HepG2 (cell line): ENCODE measurements at regions not wholly inside any gene's neighbourhood (a gene's known extent, or its start where the extent isn't known, plus 50 kb on each side); places are given as distances from the start of the nearest gene placed in this dataset.

Source experiments
- ATAC-seq: fragments of 200-7000 bp; cut with Tn5 transposase; 3 replicates; pipeline ENCODE4 v1.9.1; 2020; ENCODE audit warnings: mild to moderate bottlenecking, moderate library complexity
- BruUV-seq: library from RNA; stranded (reverse); fragments of 400-500 nt; replicated peaks from 2 replicates; lab custom pipeline; 2021; lab: Mats Ljungman, UMichigan
- CTCF ChIA-PET: fragments of 300-600 bp; formaldehyde crosslinking; extraction: SDS; loops from one replicate; lab custom pipeline; 2021; ENCODE audit warnings: low total read pairs, inconsistent platforms, low intra/inter-chr PET ratio; lab: Yijun Ruan, JAX
- POLR2A ChIA-PET: fragments of 350-600 bp; sonication (Branson Sonifier 250); formaldehyde crosslinking; loops from one replicate; lab custom pipeline; 2020; ENCODE audit warnings: antibody characterized with exemption, inconsistent platforms; lab: Yijun Ruan, JAX
- DNase-seq: peaks from one replicate; pipeline ENCODE4 v3.0.0-alpha.2; 2015; ENCODE audit warnings: low spot score
- FAIRE-seq: peaks from 3 replicates; lab custom pipeline; 2011; peaks lifted over from hg19 to GRCh38; lab: Jason Lieb, UNC
- H2AFZ ChIP-seq: one replicate; pipeline ENCODE4 v1.6.1; 2011; ENCODE audit warnings: low read length, inconsistent platforms
- H3K27ac ChIP-seq: fragments of 300-600 bp; 3 replicates; pipeline ENCODE4 v1.8.0; 2011; ENCODE audit warnings: mixed run types, mild to moderate bottlenecking, mixed read lengths, low read length, inconsistent platforms; ENCODE audit not compliant: insufficient read depth; ENCODE audit errors: extremely low read length
- H3K27me3 ChIP-seq, 2 experiments: fragments of 200-600 bp in 1 of 2; 2 replicates in 1 of 2; 3 replicates in 1 of 2; pipeline versions ENCODE4 v1.6.0 to v1.8.0; 2011; ENCODE audit warnings: low read length in 2 of 2, mild to moderate bottlenecking in 2 of 2, moderate library complexity in 2 of 2, inconsistent platforms in 1 of 2; ENCODE audit not compliant: insufficient read depth in 2 of 2, control insufficient read depth in 1 of 2
- H3K36me3 ChIP-seq, 2 experiments: fragments of 200-600 bp in 1 of 2; replicated peaks in 1 of 2; 2 replicates in 1 of 2; 3 replicates in 1 of 2; pipeline versions ENCODE4 v1.5.1 to v1.8.0; 2011; ENCODE audit warnings: low read length in 2 of 2, inconsistent platforms in 1 of 2; ENCODE audit not compliant: insufficient read depth in 2 of 2, control insufficient read depth in 1 of 2
- H3K4me1 ChIP-seq: 2 replicates; pipeline ENCODE4 v1.5.1; 2012; ENCODE audit warnings: low read length, inconsistent platforms; ENCODE audit not compliant: insufficient read depth
- H3K4me2 ChIP-seq: 2 replicates; pipeline ENCODE4 v1.6.0; 2011; ENCODE audit warnings: low read depth, low read length, inconsistent platforms
- H3K4me3 ChIP-seq, 3 experiments: fragments of 200-600 bp in 1 of 3; sonication (generic), shearing (Covaris generic) in 1 of 3; replicated peaks in 1 of 3; 2 replicates each; pipeline ENCODE4 v1.5.1; 2011 to 2016; ENCODE audit warnings: low read length in 3 of 3, inconsistent platforms in 2 of 3, low read depth in 2 of 3, mild to moderate bottlenecking in 2 of 3, control low read depth in 1 of 3, mixed read lengths in 1 of 3; ENCODE audit not compliant: insufficient read depth in 1 of 3
- H3K79me2 ChIP-seq: one replicate; pipeline ENCODE4 v1.6.1; 2011; ENCODE audit warnings: low read length, inconsistent platforms; ENCODE audit not compliant: insufficient read depth
- H3K9ac ChIP-seq: 2 replicates; pipeline ENCODE4 v1.6.0; 2011; ENCODE audit warnings: mild to moderate bottlenecking, low read depth, low read length, inconsistent platforms; ENCODE audit not compliant: insufficient read depth
- H3K9me3 ChIP-seq: 2 replicates; pipeline ENCODE4 v1.5.1; 2012; ENCODE audit warnings: mild to moderate bottlenecking, low read length
- H4K20me1 ChIP-seq: 2 replicates; pipeline ENCODE4 v1.6.0; 2011; ENCODE audit warnings: inconsistent platforms, mild to moderate bottlenecking, low read length, moderate library complexity; ENCODE audit not compliant: insufficient read depth
- AGO2 ChIP-seq: fragments of 200-400 bp; formaldehyde crosslinking; optimal IDR thresholded peaks from 2 replicates; pipeline ENCODE3; 2017; ENCODE audit warnings: mild to moderate bottlenecking, low read depth, low read length, moderate library complexity
- CENPT ChIP-seq: sonication (generic); formaldehyde crosslinking; IDR thresholded peaks from 2 replicates; pipeline ENCODE4 v1.8.0; 2022; ENCODE audit warnings: low read depth, mild to moderate bottlenecking, moderate library complexity, missing genetic modification reagents
- SETDB1 ChIP-seq: sonication (generic); formaldehyde crosslinking; IDR thresholded peaks from 2 replicates; pipeline ENCODE4 v1.5.1; 2020; ENCODE audit warnings: missing genetic modification reagents, mild to moderate bottlenecking, borderline replicate concordance
- SKI ChIP-seq: fragments of 450-650 bp; IDR thresholded peaks from one replicate; pipeline ENCODE4 v1.6.1; 2018; ENCODE audit warnings: mild to moderate bottlenecking; ENCODE audit not compliant: partially characterized antibody
- SNAPC2 ChIP-seq: sonication (generic); formaldehyde crosslinking; IDR thresholded peaks from 2 replicates; pipeline ENCODE4 v1.8.1; 2022; ENCODE audit warnings: mild to moderate bottlenecking, missing genetic modification reagents
- SP4 ChIP-seq: sonication (generic); formaldehyde crosslinking; IDR thresholded peaks from 2 replicates; pipeline ENCODE4 v1.8.1; 2023; ENCODE audit warnings: mild to moderate bottlenecking, missing genetic modification reagents
- TBP ChIP-seq: sonication (generic); formaldehyde crosslinking; IDR thresholded peaks from 2 replicates; pipeline ENCODE4 v1.5.0; 2020; ENCODE audit warnings: missing genetic modification reagents
- WGBS: methylation state at CpG from one replicate; pipeline ENCODE4 v1.1.6; 2017; ENCODE audit warnings: low lambda C conversion rate; 5-methylcytosine and 5-hydroxymethylcytosine counted together
- in situ Hi-C: cut with HindIII; loops from 2 replicates; pipeline ENCODE4 v1.10.0; 2017; ENCODE audit warnings: low pct_unique_long_range_greater_than_20kb; ENCODE audit not compliant: extremely low pct_ligation_motif_present
- intact Hi-C: fragments of 100-400 bp; cut with micrococcal nuclease; formaldehyde crosslinking; loops from one replicate; pipeline ENCODE4 v1.10.0; 2022; ENCODE audit not compliant: unreplicated experiment
- TF ChIP-seq, protein P1 (sequence below): IDR thresholded peaks from 2 replicates; pipeline ENCODE4 v1.6.1; 2018; ENCODE audit warnings: missing genetic modification reagents, mild to moderate bottlenecking, missing compliant biosample characterization
- TF ChIP-seq, protein P2 (sequence below): sonication (generic); formaldehyde crosslinking; IDR thresholded peaks from 2 replicates; pipeline ENCODE4 v1.4.0; 2020; ENCODE audit warnings: missing genetic modification reagents
- TF ChIP-seq, protein P3 (sequence below): sonication (generic); formaldehyde crosslinking; IDR thresholded peaks from 2 replicates; pipeline ENCODE4 v1.9.0; 2021; ENCODE audit warnings: missing genetic modification reagents, borderline replicate concordance
- TF ChIP-seq, protein P4 (sequence below): sonication (generic); formaldehyde crosslinking; IDR thresholded peaks from 2 replicates; pipeline ENCODE4 v1.5.1; 2020; ENCODE audit warnings: mild to moderate bottlenecking, missing genetic modification reagents, borderline replicate concordance

DNA sequence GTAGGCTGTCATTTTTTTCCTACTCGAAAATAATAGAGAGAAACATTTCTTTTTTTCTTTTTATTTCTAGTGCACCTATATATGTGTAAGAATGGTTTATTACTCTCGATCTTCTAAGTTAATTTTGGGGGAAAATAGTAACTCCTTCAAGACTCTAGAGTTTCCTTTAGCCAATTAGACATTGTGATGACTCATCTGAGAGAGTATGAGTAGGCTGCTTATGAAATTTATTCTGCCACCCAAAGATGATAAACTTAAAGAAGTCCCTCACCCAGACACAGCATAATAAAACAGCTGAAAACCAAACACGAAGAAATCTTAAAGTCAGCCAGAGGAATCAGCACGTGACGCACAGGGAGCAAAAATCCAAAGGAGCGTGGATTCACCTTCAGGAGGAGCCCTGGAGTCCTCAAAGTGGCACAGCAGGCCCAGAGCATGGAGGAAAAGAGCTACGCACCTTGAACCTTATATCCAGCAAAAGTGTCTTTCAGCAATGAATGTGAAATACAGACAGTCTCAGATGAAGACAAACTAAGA lies 81.9 kb downstream of the ERMARD start:
- Histone ChIP-seq H3K9ac (no peak overlapping the region), H3K27me3 (peaks cover 3 to 37% of the 10 kb centered on the region in 2 experiments; a peak in 4 of 5 replicates), H3K36me3 (no peaks in the 10 kb centered on the region), H3K4me1 (peaks cover 19% of the 10 kb centered on the region), H4K20me1 (no peaks in the 10 kb centered on the region), H2AFZ (no peak overlapping the region), H3K4me3 (no peak overlapping the region), H3K4me2 (no peak overlapping the region), H3K79me2 (no peaks in the 10 kb centered on the region), H3K9me3 (no peaks in the 10 kb centered on the region), H3K27ac (no peak overlapping the region)
- FAIRE-seq = no peak
- WGBS = 56% methylated on average over 7 of the region's 7 CpGs
- no peak for ATAC-seq
- in situ Hi-C loops (loop anchor here (5.0 kb wide), 1 partner anchor 699 kb away; no protein-coding TSS in a partner anchor), intact Hi-C loops (loop anchor here (2.0 kb wide), 1 partner anchor 49 kb away; no protein-coding TSS in a partner anchor)
- no peak for DNase-seq
- no TSS peak for BruUV-seq
- ChIA-PET POLR2A (no interaction called here), CTCF (interaction anchor here (2.3 kb wide), 1 partner anchor 684 kb away, joined by 24 read pairs; no protein-coding TSS in a partner anchor)
- TF ChIP-seq SETDB1 (CRISPR knock-in tag) (no peak), CENPT (no peak), SNAPC2 (CRISPR knock-in tag) (no peak), AGO2 (no peak), SKI (no peak), TBP (CRISPR knock-in tag) (no peak), SP4 (CRISPR knock-in tag) (no peak)
- TF ChIP-seq, protein P1, sequence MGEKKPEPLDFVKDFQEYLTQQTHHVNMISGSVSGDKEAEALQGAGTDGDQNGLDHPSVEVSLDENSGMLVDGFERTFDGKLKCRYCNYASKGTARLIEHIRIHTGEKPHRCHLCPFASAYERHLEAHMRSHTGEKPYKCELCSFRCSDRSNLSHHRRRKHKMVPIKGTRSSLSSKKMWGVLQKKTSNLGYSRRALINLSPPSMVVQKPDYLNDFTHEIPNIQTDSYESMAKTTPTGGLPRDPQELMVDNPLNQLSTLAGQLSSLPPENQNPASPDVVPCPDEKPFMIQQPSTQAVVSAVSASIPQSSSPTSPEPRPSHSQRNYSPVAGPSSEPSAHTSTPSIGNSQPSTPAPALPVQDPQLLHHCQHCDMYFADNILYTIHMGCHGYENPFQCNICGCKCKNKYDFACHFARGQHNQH (CRISPR knock-in tag) = no peak
- TF ChIP-seq, protein P2, sequence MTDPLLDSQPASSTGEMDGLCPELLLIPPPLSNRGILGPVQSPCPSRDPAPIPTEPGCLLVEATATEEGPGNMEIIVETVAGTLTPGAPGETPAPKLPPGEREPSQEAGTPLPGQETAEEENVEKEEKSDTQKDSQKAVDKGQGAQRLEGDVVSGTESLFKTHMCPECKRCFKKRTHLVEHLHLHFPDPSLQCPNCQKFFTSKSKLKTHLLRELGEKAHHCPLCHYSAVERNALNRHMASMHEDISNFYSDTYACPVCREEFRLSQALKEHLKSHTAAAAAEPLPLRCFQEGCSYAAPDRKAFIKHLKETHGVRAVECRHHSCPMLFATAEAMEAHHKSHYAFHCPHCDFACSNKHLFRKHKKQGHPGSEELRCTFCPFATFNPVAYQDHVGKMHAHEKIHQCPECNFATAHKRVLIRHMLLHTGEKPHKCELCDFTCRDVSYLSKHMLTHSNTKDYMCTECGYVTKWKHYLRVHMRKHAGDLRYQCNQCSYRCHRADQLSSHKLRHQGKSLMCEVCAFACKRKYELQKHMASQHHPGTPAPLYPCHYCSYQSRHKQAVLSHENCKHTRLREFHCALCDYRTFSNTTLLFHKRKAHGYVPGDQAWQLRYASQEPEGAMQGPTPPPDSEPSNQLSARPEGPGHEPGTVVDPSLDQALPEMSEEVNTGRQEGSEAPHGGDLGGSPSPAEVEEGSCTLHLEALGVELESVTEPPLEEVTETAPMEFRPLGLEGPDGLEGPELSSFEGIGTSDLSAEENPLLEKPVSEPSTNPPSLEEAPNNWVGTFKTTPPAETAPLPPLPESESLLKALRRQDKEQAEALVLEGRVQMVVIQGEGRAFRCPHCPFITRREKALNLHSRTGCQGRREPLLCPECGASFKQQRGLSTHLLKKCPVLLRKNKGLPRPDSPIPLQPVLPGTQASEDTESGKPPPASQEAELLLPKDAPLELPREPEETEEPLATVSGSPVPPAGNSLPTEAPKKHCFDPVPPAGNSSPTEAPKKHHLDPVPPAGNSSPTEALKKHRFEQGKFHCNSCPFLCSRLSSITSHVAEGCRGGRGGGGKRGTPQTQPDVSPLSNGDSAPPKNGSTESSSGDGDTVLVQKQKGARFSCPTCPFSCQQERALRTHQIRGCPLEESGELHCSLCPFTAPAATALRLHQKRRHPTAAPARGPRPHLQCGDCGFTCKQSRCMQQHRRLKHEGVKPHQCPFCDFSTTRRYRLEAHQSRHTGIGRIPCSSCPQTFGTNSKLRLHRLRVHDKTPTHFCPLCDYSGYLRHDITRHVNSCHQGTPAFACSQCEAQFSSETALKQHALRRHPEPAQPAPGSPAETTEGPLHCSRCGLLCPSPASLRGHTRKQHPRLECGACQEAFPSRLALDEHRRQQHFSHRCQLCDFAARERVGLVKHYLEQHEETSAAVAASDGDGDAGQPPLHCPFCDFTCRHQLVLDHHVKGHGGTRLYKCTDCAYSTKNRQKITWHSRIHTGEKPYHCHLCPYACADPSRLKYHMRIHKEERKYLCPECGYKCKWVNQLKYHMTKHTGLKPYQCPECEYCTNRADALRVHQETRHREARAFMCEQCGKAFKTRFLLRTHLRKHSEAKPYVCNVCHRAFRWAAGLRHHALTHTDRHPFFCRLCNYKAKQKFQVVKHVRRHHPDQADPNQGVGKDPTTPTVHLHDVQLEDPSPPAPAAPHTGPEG (CRISPR knock-in tag) = no peak
- TF ChIP-seq, protein P3, sequence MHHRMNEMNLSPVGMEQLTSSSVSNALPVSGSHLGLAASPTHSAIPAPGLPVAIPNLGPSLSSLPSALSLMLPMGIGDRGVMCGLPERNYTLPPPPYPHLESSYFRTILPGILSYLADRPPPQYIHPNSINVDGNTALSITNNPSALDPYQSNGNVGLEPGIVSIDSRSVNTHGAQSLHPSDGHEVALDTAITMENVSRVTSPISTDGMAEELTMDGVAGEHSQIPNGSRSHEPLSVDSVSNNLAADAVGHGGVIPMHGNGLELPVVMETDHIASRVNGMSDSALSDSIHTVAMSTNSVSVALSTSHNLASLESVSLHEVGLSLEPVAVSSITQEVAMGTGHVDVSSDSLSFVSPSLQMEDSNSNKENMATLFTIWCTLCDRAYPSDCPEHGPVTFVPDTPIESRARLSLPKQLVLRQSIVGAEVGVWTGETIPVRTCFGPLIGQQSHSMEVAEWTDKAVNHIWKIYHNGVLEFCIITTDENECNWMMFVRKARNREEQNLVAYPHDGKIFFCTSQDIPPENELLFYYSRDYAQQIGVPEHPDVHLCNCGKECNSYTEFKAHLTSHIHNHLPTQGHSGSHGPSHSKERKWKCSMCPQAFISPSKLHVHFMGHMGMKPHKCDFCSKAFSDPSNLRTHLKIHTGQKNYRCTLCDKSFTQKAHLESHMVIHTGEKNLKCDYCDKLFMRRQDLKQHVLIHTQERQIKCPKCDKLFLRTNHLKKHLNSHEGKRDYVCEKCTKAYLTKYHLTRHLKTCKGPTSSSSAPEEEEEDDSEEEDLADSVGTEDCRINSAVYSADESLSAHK (CRISPR knock-in tag) = no peak
- TF ChIP-seq, protein P4, sequence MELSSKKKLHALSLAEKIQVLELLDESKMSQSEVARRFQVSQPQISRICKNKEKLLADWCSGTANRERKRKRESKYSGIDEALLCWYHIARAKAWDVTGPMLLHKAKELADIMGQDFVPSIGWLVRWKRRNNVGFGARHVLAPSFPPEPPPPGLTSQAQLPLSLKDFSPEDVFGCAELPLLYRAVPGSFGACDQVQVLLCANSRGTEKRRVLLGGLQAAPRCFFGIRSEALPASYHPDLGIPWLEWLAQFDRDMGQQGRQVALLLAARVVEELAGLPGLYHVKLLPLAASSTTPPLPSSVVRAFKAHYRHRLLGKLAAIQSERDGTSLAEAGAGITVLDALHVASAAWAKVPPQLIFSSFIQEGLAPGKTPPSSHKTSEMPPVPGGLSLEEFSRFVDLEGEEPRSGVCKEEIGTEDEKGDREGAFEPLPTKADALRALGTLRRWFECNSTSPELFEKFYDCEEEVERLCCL (CRISPR knock-in tag) = no peak
